Left renal pelvis (tissue), 4 donors: ENCODE measurements at regions not wholly inside any gene's neighbourhood (a gene's known extent, or its start where the extent isn't known, plus 50 kb on each side); places are given as distances from the start of the nearest gene placed in this dataset.

ENCODE experiments used
- DNase-seq, 4 donors: peaks; one replicate each; pipeline ENCODE4 v3.0.0-alpha.2; 2013; ENCODE audit warnings: low read depth in 4 of 4, low spot score in 3 of 4

GRCh38 chr5:68528821-68529273 is 313.3 kb downstream of the PIK3R1 start:
- no peak for DNase-seq

GRCh38 chr5:68529581-68529980 is 314.0 kb downstream of the PIK3R1 start:
- DNase-seq, result no peak

GRCh38 chr5:68531970-68532369 is 316.4 kb downstream of the PIK3R1 start:
- no peak for DNase-seq

GRCh38 chr5:68533051-68533450 is 317.5 kb downstream of the PIK3R1 start:
- DNase-seq, result no peak

GRCh38 chr5:68533571-68534084 is 318.1 kb downstream of the PIK3R1 start:
- DNase-seq, result no peak

GRCh38 chr5:68534131-68534940 is 318.8 kb downstream of the PIK3R1 start:
- no peak for DNase-seq

GRCh38 chr5:68534956-68535520 is 319.5 kb downstream of the PIK3R1 start:
- no peak for DNase-seq

GRCh38 chr5:68538814-68539420 is 323.4 kb downstream of the PIK3R1 start:
- no peak for DNase-seq

- no peak for DNase-seq
These were observed 325.4 kb downstream of the PIK3R1 start for GRCh38 chr5:68540798-68541590.

GRCh38 chr5:68542207-68542606 is 326.7 kb downstream of the PIK3R1 start:
- DNase-seq, result no peak

- no peak for DNase-seq
These were observed 327.7 kb downstream of the PIK3R1 start for GRCh38 chr5:68543212-68543611.

GRCh38 chr5:68544091-68544647 is 328.6 kb downstream of the PIK3R1 start:
- DNase-seq, result no peak

- DNase-seq, result no peak
These were observed 329.3 kb downstream of the PIK3R1 start for GRCh38 chr5:68544648-68545552.

GRCh38 chr5:68545636-68546295 is 330.2 kb downstream of the PIK3R1 start:
- no peak for DNase-seq

GRCh38 chr5:68547056-68547455 is 331.5 kb downstream of the PIK3R1 start:
- DNase-seq, result no peak

- DNase-seq, result no peak
These were observed 332.1 kb downstream of the PIK3R1 start for GRCh38 chr5:68547622-68548021.

GRCh38 chr5:68548959-68549676 is 333.6 kb downstream of the PIK3R1 start:
- no peak for DNase-seq

- no peak for DNase-seq
These were observed 334.5 kb downstream of the PIK3R1 start for GRCh38 chr5:68550015-68550414.
